Endothelial cell of umbilical vein (primary cell): ENCODE measurements at regions not wholly inside any gene's neighbourhood (a gene's known extent, or its start where the extent isn't known, plus 50 kb on each side); places are given as distances from the start of the nearest gene placed in this dataset.
"Not testable (repeated sequence)": the region's sequence is repeated elsewhere in the genome, so short reads cannot be mapped to it uniquely, and the experiment has no call there.

Source experiments
- BruUV-seq: library from RNA; stranded (reverse); fragments of 400-500 nt; replicated peaks from 2 replicates; lab custom pipeline; 2021; lab: Mats Ljungman, UMichigan
- CTCF ChIA-PET: fragments of 300-600, 350-600 bp; sonication (Branson Sonifier 250); formaldehyde crosslinking; loops from one replicate; lab custom pipeline; 2021; ENCODE audit warnings: antibody characterized with exemption, inconsistent platforms; lab: Charles Lee
- POLR2A ChIA-PET: fragments of 300-600, 350-600 bp; sonication (Branson Sonifier 250); formaldehyde crosslinking; loops from one replicate; lab custom pipeline; 2021; ENCODE audit warnings: antibody characterized with exemption, inconsistent platforms; lab: Charles Lee
- DNase-seq: peaks from one replicate; pipeline ENCODE4 v3.0.0-alpha.2; 2011; ENCODE audit warnings: low read depth, low spot score
- FAIRE-seq: peaks from 2 replicates; lab custom pipeline; 2011; peaks lifted over from hg19 to GRCh38; lab: Jason Lieb, UNC
- H2AFZ ChIP-seq: 2 replicates; pipeline ENCODE4 v1.6.0; 2012; ENCODE audit warnings: low read depth, low read length, control low read depth, inconsistent platforms
- H3K27ac ChIP-seq: 2 replicates; pipeline ENCODE4 v1.5.1; 2011; ENCODE audit warnings: low read depth, mild to moderate bottlenecking, control low read depth, low read length, moderate library complexity; ENCODE audit not compliant: insufficient read depth
- H3K27me3 ChIP-seq, 2 experiments: 2 replicates each; pipeline versions ENCODE4 v1.6.0 to v1.6.1; 2011; ENCODE audit warnings: low read length in 2 of 2, mixed read lengths in 1 of 2; ENCODE audit not compliant: control insufficient read depth in 2 of 2, insufficient read depth in 2 of 2
- H3K36me3 ChIP-seq, 2 experiments: 2 replicates in 1 of 2; 3 replicates in 1 of 2; pipeline ENCODE4 v1.5.1; 2011; ENCODE audit warnings: low read length in 2 of 2, mild to moderate bottlenecking in 1 of 2, moderate library complexity in 1 of 2; ENCODE audit not compliant: control insufficient read depth in 2 of 2, insufficient read depth in 2 of 2; ENCODE audit errors: extremely low read depth in 1 of 2
- H3K4me1 ChIP-seq: 3 replicates; pipeline ENCODE4 v1.5.1; 2011; ENCODE audit warnings: mild to moderate bottlenecking, low read length; ENCODE audit not compliant: control insufficient read depth, insufficient read depth; ENCODE audit errors: extremely low read depth
- H3K4me2 ChIP-seq: 2 replicates; pipeline ENCODE4 v1.6.1; 2011; ENCODE audit warnings: low read length, control low read depth, mixed read lengths; ENCODE audit not compliant: insufficient read depth
- H3K4me3 ChIP-seq, 3 experiments: fragments of 200-600 bp in 1 of 3; sonication (generic), shearing (Covaris generic) in 1 of 3; replicated peaks in 1 of 3; 2 replicates each; pipeline ENCODE4 v1.5.1; 2011 to 2016; ENCODE audit warnings: control low read depth in 3 of 3, low read length in 3 of 3, mild to moderate bottlenecking in 2 of 3, inconsistent platforms in 1 of 3, low read depth in 1 of 3, moderate library complexity in 1 of 3; ENCODE audit not compliant: insufficient read depth in 1 of 3
- H3K79me2 ChIP-seq: 2 replicates; pipeline ENCODE4 v1.6.0; 2012; ENCODE audit warnings: low read length, inconsistent platforms; ENCODE audit not compliant: control insufficient read depth, insufficient read depth
- H3K9ac ChIP-seq: replicated peaks from 2 replicates; pipeline ENCODE3; 2011; ENCODE audit warnings: low read length, control low read depth; ENCODE audit not compliant: insufficient read depth; ENCODE audit errors: extremely low read depth
- H3K9me1 ChIP-seq: replicated peaks from 3 replicates; pipeline ENCODE4 v1.6.0; 2011; ENCODE audit warnings: mild to moderate bottlenecking, low read length; ENCODE audit not compliant: control insufficient read depth, insufficient read depth; ENCODE audit errors: extremely low read depth
- H3K9me3 ChIP-seq: replicated peaks from 2 replicates; pipeline ENCODE4 v1.5.1; 2012; ENCODE audit warnings: low read length, inconsistent platforms; ENCODE audit not compliant: control insufficient read depth, insufficient read depth
- H4K20me1 ChIP-seq: replicated peaks from 2 replicates; pipeline ENCODE3; 2011; ENCODE audit warnings: mild to moderate bottlenecking, low read length; ENCODE audit not compliant: control insufficient read depth, insufficient read depth; ENCODE audit errors: extremely low read depth
- EZH2 ChIP-seq: IDR thresholded peaks from 2 replicates; pipeline ENCODE4 v1.6.1; 2012; ENCODE audit warnings: borderline replicate concordance, low read depth, mild to moderate bottlenecking, moderate library complexity, low read length, inconsistent platforms; ENCODE audit not compliant: severe bottlenecking
- FOS ChIP-seq: IDR thresholded peaks from 2 replicates; pipeline ENCODE4 v1.6.1; 2011; ENCODE audit warnings: mild to moderate bottlenecking, low read length, moderate library complexity, borderline replicate concordance; ENCODE audit not compliant: insufficient read depth
- GATA2 ChIP-seq: IDR thresholded peaks from 2 replicates; pipeline ENCODE4 v1.7.0; 2011; ENCODE audit warnings: low read depth, mild to moderate bottlenecking, moderate library complexity, mixed read lengths, low read length; ENCODE audit not compliant: insufficient read length, insufficient read depth
- JUN ChIP-seq: IDR thresholded peaks from 2 replicates; pipeline ENCODE4 v1.6.1; 2011; ENCODE audit warnings: borderline replicate concordance, low read depth; ENCODE audit not compliant: insufficient read length, insufficient read depth
- MAX ChIP-seq: IDR thresholded peaks from 2 replicates; pipeline ENCODE4 v1.6.1; 2011; ENCODE audit not compliant: insufficient read depth, insufficient read length
- MYC ChIP-seq: IDR thresholded peaks from one replicate; pipeline ENCODE4 v1.6.1; 2011; ENCODE audit warnings: mild to moderate bottlenecking, low read depth, low read length
- POLR2A ChIP-seq: IDR thresholded peaks from 2 replicates; pipeline ENCODE4 v1.6.1; 2012; ENCODE audit warnings: low read depth, mild to moderate bottlenecking, control low read depth, low read length
- POLR2AphosphoS5 ChIP-seq: IDR thresholded peaks from 2 replicates; pipeline ENCODE4 v1.6.1; 2012; ENCODE audit warnings: low read depth, mild to moderate bottlenecking, control low read depth, low read length, moderate library complexity; ENCODE audit not compliant: insufficient read depth
- dilution Hi-C: fragments of 300-500 bp; cut with MboI; formaldehyde crosslinking; loops from one replicate; pipeline ENCODE4 v1.15.0; 2019; ENCODE audit warnings: low sequenced_read_pairs; ENCODE audit not compliant: extremely low pct_ligation_motif_present
- intact Hi-C: fragments of 100-400 bp; cut with micrococcal nuclease; formaldehyde crosslinking; loops from one replicate; pipeline ENCODE4 v1.10.0; 2022
- TF ChIP-seq, protein P1 (sequence below), 2 donors: IDR thresholded peaks; 1 replicate in 1 of 2; 2 replicates in 1 of 2; pipeline ENCODE4 v1.5.1; 2011; ENCODE audit warnings: low read length in 2 of 2, mild to moderate bottlenecking in 2 of 2, moderate library complexity in 2 of 2, control low read depth in 1 of 2, inconsistent platforms in 1 of 2, low read depth in 1 of 2; ENCODE audit not compliant: insufficient read depth in 1 of 2; ENCODE audit errors: extremely low read depth in 1 of 2

- DNase-seq, dilution Hi-C loops, H3K9me1 ChIP-seq, H3K9me3 ChIP-seq, H3K4me3 ChIP-seq, BruUV-seq, H3K4me1 ChIP-seq, H3K79me2 ChIP-seq, H3K36me3 ChIP-seq, H3K27me3 ChIP-seq, H4K20me1 ChIP-seq, POLR2A ChIA-PET, CTCF ChIA-PET, intact Hi-C loops, FAIRE-seq, H2AFZ ChIP-seq, H3K9ac ChIP-seq, H3K27ac ChIP-seq, H3K4me2 ChIP-seq: not testable (repeated sequence)
Observed at GRCh38 chr7:113176180-113176579, 57.8 kb upstream of the SMIM30 start.

GRCh38 chr7:113175525-113176104 lies 57.3 kb upstream of the SMIM30 start:
- H2AFZ ChIP-seq, result no peak overlapping the region
- no TSS peak for BruUV-seq
- DNase-seq (no peak), FAIRE-seq (no peak)
- H4K20me1 ChIP-seq, result no peaks in the 10 kb centered on the region
- H3K9me3 ChIP-seq, result no peaks in the 10 kb centered on the region
- H3K36me3 ChIP-seq, result no peaks in the 10 kb centered on the region
- CTCF ChIA-PET, result interaction anchor here (0.9 kb wide), 1 partner anchor 50 kb away, joined by 3 read pairs; no protein-coding TSS in a partner anchor
- intact Hi-C loops, result no loop called here
- POLR2A ChIA-PET, result no interaction called here
- no peaks in the 10 kb centered on the region for H3K4me1 ChIP-seq
- no peaks in the 10 kb centered on the region for H3K9me1 ChIP-seq
- no peaks in the 10 kb centered on the region for H3K27me3 ChIP-seq
- no peak for TF ChIP-seq JUN
- TF ChIP-seq EZH2, result no peak
- no peak for TF ChIP-seq POLR2A
- TF ChIP-seq, protein P1, sequence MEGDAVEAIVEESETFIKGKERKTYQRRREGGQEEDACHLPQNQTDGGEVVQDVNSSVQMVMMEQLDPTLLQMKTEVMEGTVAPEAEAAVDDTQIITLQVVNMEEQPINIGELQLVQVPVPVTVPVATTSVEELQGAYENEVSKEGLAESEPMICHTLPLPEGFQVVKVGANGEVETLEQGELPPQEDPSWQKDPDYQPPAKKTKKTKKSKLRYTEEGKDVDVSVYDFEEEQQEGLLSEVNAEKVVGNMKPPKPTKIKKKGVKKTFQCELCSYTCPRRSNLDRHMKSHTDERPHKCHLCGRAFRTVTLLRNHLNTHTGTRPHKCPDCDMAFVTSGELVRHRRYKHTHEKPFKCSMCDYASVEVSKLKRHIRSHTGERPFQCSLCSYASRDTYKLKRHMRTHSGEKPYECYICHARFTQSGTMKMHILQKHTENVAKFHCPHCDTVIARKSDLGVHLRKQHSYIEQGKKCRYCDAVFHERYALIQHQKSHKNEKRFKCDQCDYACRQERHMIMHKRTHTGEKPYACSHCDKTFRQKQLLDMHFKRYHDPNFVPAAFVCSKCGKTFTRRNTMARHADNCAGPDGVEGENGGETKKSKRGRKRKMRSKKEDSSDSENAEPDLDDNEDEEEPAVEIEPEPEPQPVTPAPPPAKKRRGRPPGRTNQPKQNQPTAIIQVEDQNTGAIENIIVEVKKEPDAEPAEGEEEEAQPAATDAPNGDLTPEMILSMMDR (IDR thresholded peaks at IDR 0.05; ENCODE audit: extremely low read depth in 1 of 2, insufficient read depth in 1 of 2, low read depth in 1 of 2, low read length in 2 of 2), result no peak
- no peak for TF ChIP-seq GATA2
- no peak for TF ChIP-seq POLR2AphosphoS5
- no peak for TF ChIP-seq FOS
- no peak for TF ChIP-seq MAX
- no peak for TF ChIP-seq MYC
- no peak overlapping the region for H3K9ac ChIP-seq
- dilution Hi-C loops, result no loop called here
- H3K4me3 ChIP-seq, result no peak overlapping the region
- no peak overlapping the region for H3K27ac ChIP-seq
- H3K4me2 ChIP-seq, result no peak overlapping the region
- H3K79me2 ChIP-seq, result no peaks in the 10 kb centered on the region
